Activated T-helper 2 cell treated with anti-CD3 and anti-CD28 coated beads, Interferon-gamma antibody, Interleukin-2, Interleukin-4, amounts not matched to agents 10 μg/mL and 5 μg/mL and 100 μg/mL, durations not matched to agents 14 hours and 24 hours and 36 hours (primary cell): ENCODE measurements at regions not wholly inside any gene's neighbourhood (a gene's known extent, or its start where the extent isn't known, plus 50 kb on each side); places are given as distances from the start of the nearest gene placed in this dataset.
A peak's percentile ranks its signal among the peaks of the same experiment; 100 is the strongest.

Experiments used
- DNase-seq: peaks from one replicate; pipeline ENCODE4 v3.0.0; 2021; ENCODE audit warnings: low spot score
- H3K27ac Mint-ChIP-seq: one replicate; pipeline ENCODE4 v1.8.0; 2021; ENCODE audit warnings: mixed read lengths
- H3K27me3 Mint-ChIP-seq: one replicate; pipeline ENCODE4 v1.8.0; 2021; ENCODE audit warnings: low read depth, mixed read lengths
- H3K36me3 Mint-ChIP-seq: one replicate; pipeline ENCODE4 v1.8.0; 2021; ENCODE audit warnings: low read depth, mixed read lengths
- H3K4me1 Mint-ChIP-seq: one replicate; pipeline ENCODE4 v1.8.0; 2021; ENCODE audit warnings: low read depth, mixed read lengths
- H3K4me3 Mint-ChIP-seq: one replicate; pipeline ENCODE4 v1.8.0; 2021; ENCODE audit warnings: low read depth, mild to moderate bottlenecking, moderate library complexity, mixed read lengths
- H3K9me3 Mint-ChIP-seq: one replicate; pipeline ENCODE4 v1.8.0; 2021; ENCODE audit warnings: mixed read lengths
- intact Hi-C: fragments of 100-400 bp; cut with micrococcal nuclease; formaldehyde crosslinking; loops from one replicate; pipeline ENCODE4 v1.15.1; 2023

DNA sequence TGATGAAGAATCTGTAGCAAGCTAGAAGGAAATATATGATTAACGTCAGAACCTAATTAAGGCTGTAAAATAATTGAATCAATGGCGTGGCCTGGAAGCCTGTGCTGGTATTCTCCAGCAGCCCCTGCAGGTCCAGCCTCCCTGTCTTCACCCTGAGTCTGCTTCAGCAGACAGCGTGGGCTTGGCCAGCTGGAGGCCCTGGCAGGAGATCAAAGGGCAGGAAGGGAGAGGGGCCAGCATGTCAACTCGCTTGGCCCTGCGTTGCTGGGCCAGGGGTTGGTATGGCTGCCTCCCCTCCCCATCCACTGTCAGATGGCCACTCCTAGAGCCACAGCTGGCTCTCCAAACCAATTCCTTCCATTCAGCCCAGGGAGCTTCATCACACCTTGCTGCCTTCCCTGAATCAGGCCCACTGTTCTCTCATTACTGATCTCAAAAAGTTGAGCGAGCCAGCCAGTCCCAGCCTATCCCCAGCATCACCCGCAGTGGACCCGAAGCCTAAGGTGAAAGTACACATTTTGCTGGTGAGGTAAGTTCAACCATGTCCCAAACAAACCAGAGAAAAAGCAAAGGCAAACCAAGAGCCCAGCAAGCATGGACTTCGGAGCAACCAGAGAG, 228.4 kb upstream of the AGAP1 start:
- H3K36me3 Mint-ChIP-seq, result no peaks in the 10 kb centered on the region
- no peak overlapping the region for H3K4me3 Mint-ChIP-seq
- intact Hi-C loops, result no loop called here

DNA sequence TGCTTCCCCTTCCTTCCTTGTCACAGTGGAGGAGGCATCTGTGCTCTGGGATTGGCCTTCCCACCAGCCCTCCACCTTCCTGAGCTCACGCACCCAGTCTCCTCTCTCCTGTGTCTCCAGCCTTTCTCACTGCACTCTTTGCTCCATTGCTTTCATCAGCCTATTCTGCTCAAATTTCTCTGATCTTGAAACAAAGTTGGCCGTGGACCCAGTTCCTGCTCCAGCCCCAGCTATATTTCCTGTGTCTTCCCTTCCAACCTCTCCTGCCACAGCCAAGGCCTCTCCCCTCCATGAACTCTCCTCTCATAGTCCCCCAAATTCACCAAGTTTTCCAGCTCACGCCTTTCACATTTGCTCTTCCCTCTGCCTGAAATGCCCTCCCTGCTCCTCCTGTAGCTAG, 226.6 kb upstream of the AGAP1 start:
- Mint-ChIP-seq H3K4me3 (no peak overlapping the region), H3K27me3 (peaks cover 66% of the 10 kb centered on the region), H3K9me3 (no peaks in the 10 kb centered on the region), H3K36me3 (no peaks in the 10 kb centered on the region), H3K4me1 (peaks cover 7% of the 10 kb centered on the region), H3K27ac (no peak overlapping the region)
- intact Hi-C loops, result no loop called here
- DNase-seq, result no peak

More for the DNA sequence above, 228.4 kb upstream of the AGAP1 start:
- peaks cover 67% of the 10 kb centered on the region for H3K27me3 Mint-ChIP-seq
- peaks cover 3% of the 10 kb centered on the region for H3K4me1 Mint-ChIP-seq
- no peak overlapping the region for H3K27ac Mint-ChIP-seq
- no peaks in the 10 kb centered on the region for H3K9me3 Mint-ChIP-seq
- DNase-seq, result no peak

DNA sequence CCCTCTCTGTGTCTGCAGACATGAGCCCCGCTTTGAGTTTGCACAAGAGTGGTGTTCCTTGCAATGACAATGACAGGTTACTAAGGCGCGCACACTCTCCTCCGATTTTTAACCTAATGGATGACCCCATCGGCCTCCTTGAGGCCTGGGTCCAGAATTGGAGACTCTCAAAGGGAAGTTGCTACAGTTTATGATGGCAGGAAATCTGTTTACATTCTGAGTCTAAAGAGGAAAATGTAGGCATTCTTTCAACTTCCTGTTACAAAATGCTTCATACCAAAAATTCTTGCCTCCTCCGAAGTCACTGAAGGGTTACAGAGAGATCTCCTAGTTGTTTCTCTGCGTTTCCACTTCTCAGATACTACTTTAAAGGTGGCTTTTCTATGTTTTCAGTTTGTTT, 225.3 kb upstream of the AGAP1 start:
- Mint-ChIP-seq H3K27me3 (peaks cover 58% of the 10 kb centered on the region), H3K4me1 (peaks cover 7% of the 10 kb centered on the region), H3K27ac (no peak overlapping the region), H3K4me3 (no peak overlapping the region), H3K9me3 (no peaks in the 10 kb centered on the region), H3K36me3 (no peaks in the 10 kb centered on the region)
- no peak for DNase-seq
- intact Hi-C loops, result no loop called here

DNA sequence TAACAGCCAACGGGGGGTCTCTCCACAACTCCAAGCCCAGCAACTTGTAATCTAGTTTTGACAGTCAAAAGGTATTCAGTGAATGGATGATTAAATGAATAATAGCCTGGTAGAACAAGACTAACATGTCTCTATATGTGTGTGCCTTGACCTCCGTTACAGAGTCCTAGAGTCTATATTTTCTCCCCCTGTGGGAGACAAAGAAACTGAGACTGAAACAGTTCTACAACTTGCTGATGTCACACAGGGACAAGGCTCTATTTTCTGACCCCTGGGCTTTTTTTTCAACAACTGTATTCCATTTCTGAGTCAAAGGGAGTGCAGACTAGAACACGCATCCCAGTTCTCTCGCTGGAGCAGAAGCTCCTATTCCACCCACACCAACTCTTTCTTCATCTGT, 223.6 kb upstream of the AGAP1 start:
- intact Hi-C loops, result loop anchor here (10.0 kb wide), 1 partner anchor 995 kb away; no protein-coding TSS in a partner anchor
- no peak overlapping the region for H3K27ac Mint-ChIP-seq
- no peak overlapping the region for H3K4me3 Mint-ChIP-seq
- peaks cover 59% of the 10 kb centered on the region for H3K27me3 Mint-ChIP-seq
- DNase-seq, result no peak
- peaks cover 9% of the 10 kb centered on the region for H3K9me3 Mint-ChIP-seq
- peaks cover 7% of the 10 kb centered on the region for H3K4me1 Mint-ChIP-seq
- no peaks in the 10 kb centered on the region for H3K36me3 Mint-ChIP-seq

DNA sequence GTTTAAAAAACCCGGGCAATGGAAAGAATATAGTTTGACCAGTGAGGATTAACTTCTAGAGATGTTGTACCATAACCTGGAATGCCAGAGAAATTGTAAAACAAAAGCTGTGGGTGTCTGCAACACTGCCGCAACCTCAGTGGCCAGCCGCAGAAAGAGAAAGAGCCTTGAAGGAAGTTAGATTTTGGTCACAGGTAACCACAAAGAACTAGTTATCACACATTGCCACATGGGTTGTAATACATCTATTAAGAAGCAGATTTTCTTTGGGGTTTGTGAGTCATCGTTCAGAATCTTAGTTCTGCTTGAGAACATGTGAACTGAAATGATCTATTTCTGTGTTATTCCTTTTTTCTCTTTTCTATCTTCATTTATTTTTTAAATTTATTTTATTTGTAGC, 222.9 kb upstream of the AGAP1 start:
- Mint-ChIP-seq H3K36me3 (no peaks in the 10 kb centered on the region), H3K27me3 (peaks cover 60% of the 10 kb centered on the region), H3K4me3 (no peak overlapping the region), H3K9me3 (peaks cover 9% of the 10 kb centered on the region), H3K4me1 (peaks cover 7% of the 10 kb centered on the region), H3K27ac (no peak overlapping the region)
- DNase-seq, result peak; percentile 46
- intact Hi-C loops, result loop anchor here (10.0 kb wide), 1 partner anchor 996 kb away; no protein-coding TSS in a partner anchor

DNA sequence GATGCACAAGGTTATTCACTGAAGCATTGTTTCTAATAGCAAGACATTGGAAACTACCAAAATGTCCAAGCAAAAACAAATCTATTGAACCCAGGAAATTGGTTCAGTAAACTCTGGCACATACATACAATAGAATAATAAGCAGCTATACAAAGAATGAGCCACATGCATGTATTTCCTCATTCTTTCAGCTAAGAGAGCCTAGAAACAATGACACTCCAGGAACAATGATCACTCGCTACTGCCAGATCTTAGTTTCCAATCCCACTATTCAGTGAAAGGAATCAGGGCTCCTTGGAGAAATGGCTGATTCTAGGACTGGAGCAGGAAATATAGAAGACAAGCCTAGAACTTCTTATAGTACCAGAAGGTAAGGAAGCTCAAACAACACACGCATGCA, 221.9 kb upstream of the AGAP1 start:
- Mint-ChIP-seq H3K9me3 (peaks cover 9% of the 10 kb centered on the region), H3K4me1 (peaks cover 7% of the 10 kb centered on the region), H3K4me3 (no peak overlapping the region)

DNA sequence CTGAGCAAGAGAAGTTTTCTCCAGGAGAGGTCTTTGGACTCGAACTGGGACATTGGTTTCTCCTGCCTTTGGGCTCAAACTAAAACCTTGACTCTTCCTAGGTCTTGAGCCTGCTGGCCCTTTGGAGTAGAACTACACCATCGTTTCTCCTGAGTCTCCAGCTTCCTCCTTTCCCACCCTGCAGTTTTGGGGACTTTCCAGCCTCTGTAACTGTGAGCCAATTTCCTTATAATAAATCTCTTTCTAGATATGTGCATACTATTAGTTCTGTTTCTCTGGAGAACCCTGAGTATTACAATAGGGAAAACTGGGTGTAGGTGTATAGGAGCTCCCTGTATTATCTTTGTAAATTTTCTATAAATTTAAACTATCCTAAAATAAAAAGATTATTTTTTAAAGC, 219.8 kb upstream of the AGAP1 start:
- H3K4me3 Mint-ChIP-seq, result no peak overlapping the region
- no peak for DNase-seq
- intact Hi-C loops, result loop anchor here (10.0 kb wide), 1 partner anchor 999 kb away; no protein-coding TSS in a partner anchor
- peaks cover 9% of the 10 kb centered on the region for H3K9me3 Mint-ChIP-seq
- peaks cover 7% of the 10 kb centered on the region for H3K4me1 Mint-ChIP-seq
- peaks cover 50% of the 10 kb centered on the region for H3K27me3 Mint-ChIP-seq
- H3K27ac Mint-ChIP-seq, result no peak overlapping the region
- no peaks in the 10 kb centered on the region for H3K36me3 Mint-ChIP-seq

More for the DNA sequence above, 221.9 kb upstream of the AGAP1 start:
- H3K27me3 Mint-ChIP-seq, result peaks cover 62% of the 10 kb centered on the region
- H3K36me3 Mint-ChIP-seq, result no peaks in the 10 kb centered on the region
- intact Hi-C loops, result loop anchor here (10.0 kb wide), 1 partner anchor 997 kb away; no protein-coding TSS in a partner anchor
- no peak for DNase-seq
- H3K27ac Mint-ChIP-seq, result no peak overlapping the region

DNA sequence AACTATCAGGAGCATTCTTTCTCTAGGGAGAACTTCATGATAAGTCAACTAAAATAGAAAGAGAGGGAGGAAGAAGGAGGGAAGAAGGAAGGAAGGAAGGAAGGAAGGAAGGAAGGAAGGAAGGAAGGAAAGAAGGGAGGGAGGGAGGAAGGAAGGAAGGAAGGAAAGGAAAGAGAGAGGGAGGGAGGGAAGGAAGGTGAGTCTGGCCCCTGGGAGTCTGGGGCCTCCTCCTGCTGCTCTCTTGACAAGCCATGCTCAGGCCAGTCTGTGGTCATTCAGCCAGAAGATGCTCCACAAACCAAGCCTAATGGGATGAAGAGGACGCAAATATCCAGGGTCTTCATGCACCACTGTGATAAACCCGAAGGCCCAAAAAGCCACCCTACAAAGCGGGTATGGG, 216.4 kb upstream of the AGAP1 start:
- H3K36me3 Mint-ChIP-seq, result no peaks in the 10 kb centered on the region
- peaks cover 9% of the 10 kb centered on the region for H3K9me3 Mint-ChIP-seq
- no peaks in the 10 kb centered on the region for H3K4me1 Mint-ChIP-seq
- no peak for DNase-seq
- no peak overlapping the region for H3K27ac Mint-ChIP-seq
- intact Hi-C loops, result loop anchor here (10.0 kb wide), 1 partner anchor 1003 kb away; no protein-coding TSS in a partner anchor
- no peak overlapping the region for H3K4me3 Mint-ChIP-seq
- peaks cover 42% of the 10 kb centered on the region for H3K27me3 Mint-ChIP-seq

DNA sequence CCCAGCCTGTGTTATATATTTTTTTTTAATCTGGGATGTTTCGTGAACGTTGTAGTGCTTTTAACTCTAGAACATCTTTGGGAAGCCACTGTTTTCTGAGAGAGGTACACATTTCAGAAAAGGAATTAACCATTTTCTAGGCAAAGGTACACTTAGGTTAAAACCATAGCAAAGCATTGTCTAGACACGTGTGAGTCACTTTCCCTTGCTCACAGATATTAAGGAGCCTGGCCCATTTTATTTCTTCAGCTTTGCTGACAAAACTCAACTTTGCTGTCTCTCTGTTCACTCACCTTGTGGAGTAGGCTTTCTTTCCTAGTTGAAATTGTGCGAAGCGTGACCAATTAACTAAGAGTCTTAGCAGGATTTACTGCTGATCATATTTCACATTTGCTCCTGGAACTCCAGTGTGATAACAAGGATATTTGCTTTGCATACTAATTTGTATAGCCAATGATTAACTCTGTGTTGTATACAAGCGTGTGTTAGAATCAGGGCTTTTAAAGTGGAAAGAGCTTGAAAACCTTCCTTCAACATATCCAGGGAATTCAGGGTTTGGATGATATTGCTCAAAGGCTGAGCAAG, 215.0 kb upstream of the AGAP1 start:
- peaks cover 9% of the 10 kb centered on the region for H3K9me3 Mint-ChIP-seq
- no peak overlapping the region for H3K27ac Mint-ChIP-seq
- peaks cover 44% of the 10 kb centered on the region for H3K27me3 Mint-ChIP-seq
- H3K4me1 Mint-ChIP-seq, result no peaks in the 10 kb centered on the region
- H3K4me3 Mint-ChIP-seq, result no peak overlapping the region
- H3K36me3 Mint-ChIP-seq, result no peaks in the 10 kb centered on the region
- intact Hi-C loops, result loop anchor here (10.0 kb wide), 1 partner anchor 1004 kb away; no protein-coding TSS in a partner anchor
- no peak for DNase-seq

DNA sequence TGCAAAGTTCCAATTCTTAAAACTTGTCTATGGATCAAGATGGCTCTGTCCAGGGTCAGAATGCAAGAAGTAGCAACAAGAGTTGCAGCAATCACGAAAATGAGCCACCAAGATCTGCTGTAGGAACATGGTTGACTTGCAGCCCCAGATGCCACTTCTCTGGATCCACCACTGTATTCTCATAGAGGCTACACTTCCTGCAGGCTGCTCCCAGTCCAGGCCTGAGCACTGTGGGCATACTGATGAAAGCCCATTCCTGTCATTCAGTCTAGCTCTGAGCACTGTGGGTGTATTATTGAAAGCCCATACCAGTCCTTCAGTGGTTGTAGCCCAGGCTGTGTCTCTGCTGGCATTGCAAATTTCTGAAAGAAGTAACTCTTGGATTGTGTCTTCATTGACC, 213.9 kb upstream of the AGAP1 start:
- H3K27ac Mint-ChIP-seq, result no peak overlapping the region
- H3K4me3 Mint-ChIP-seq, result no peak overlapping the region
- H3K27me3 Mint-ChIP-seq, result peaks cover 40% of the 10 kb centered on the region
- peaks cover 1% of the 10 kb centered on the region for H3K9me3 Mint-ChIP-seq
- no peaks in the 10 kb centered on the region for H3K36me3 Mint-ChIP-seq
- no peaks in the 10 kb centered on the region for H3K4me1 Mint-ChIP-seq
- intact Hi-C loops, result loop anchor here (10.0 kb wide), 1 partner anchor 1005 kb away; no protein-coding TSS in a partner anchor
- DNase-seq, result no peak

DNA sequence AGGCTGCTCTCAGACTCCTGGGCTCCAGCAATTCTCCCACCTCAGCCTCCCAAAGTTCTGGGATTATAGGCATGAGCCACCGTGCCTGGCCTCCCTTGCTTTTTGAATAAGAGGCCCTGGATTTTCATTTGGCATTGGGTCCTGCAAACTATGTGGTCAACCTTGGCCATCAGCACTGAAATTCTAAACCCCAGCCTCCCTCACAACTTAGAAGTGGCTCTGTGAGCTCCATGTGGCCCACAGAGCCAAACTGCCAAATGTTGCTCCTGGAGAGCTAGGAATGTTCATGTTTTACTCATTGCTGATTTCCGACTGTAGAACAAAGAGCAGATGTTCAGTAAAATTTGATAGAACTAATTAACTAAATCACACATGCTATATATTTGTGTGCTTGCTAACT, 210.6 kb upstream of the AGAP1 start:
- intact Hi-C loops, result no loop called here
- Mint-ChIP-seq H3K27me3 (peaks cover 22% of the 10 kb centered on the region), H3K4me1 (no peaks in the 10 kb centered on the region), H3K9me3 (no peaks in the 10 kb centered on the region), H3K27ac (no peak overlapping the region), H3K36me3 (no peaks in the 10 kb centered on the region), H3K4me3 (no peak overlapping the region)
- DNase-seq, result no peak

DNA sequence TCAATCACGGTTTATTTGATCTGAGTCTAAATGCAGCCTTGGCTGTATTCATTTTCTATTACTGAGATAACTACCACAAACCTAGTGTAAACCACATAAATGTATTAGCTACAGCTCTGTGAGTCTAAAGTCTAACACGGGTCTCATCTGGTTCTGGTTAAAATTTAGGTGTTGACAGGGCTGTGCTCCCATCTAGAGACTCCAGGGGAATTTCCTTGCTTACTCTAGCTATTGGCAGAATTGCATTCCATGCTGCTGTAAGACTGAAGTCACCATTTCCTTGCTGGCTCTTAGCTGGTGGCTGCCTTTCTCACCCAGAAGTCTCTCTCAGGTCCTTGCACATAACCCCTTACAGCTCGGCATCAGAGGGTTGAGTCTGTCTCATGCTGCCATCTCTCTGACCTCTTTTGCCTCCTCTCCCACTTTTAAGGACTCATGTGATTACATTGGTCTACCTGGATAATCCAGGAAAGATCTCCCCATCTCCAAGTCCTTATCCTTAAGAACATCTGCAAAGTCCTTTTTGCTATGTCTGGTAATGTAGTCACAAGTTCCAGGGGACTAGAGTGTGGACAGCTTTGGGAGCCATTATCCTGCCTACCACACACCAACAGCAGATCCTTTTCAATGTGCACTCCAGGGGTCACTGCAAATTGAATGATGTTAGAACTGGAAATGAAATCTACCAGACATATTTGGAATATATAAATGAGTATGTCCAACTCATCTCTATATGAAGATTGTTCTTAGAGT, 207.0 kb upstream of the AGAP1 start:
- peaks cover 8% of the 10 kb centered on the region for H3K27me3 Mint-ChIP-seq
- H3K9me3 Mint-ChIP-seq, result no peaks in the 10 kb centered on the region
- no peak overlapping the region for H3K4me3 Mint-ChIP-seq
- H3K4me1 Mint-ChIP-seq, result no peaks in the 10 kb centered on the region
- no peak for DNase-seq
- intact Hi-C loops, result no loop called here
- H3K36me3 Mint-ChIP-seq, result no peaks in the 10 kb centered on the region
- H3K27ac Mint-ChIP-seq, result no peak overlapping the region

DNA sequence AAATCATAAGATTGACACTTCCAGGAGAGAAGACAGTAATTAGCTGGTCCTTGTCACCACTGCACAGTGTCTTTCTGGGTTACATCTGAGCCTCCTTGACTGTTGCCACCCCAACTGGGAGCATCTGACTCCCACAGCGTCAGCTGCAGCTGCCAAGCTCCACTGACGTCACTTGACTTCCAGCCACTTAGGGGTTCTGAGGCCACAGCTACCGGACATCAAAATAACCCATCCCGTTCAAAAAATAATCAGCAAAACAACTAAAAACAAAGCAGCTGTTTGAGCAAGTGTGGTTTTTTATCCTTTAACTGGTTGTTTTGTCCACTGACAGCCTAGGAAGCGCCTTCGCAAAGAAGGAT, 206.5 kb upstream of the AGAP1 start:
- no peaks in the 10 kb centered on the region for H3K4me1 Mint-ChIP-seq
- no peak for DNase-seq
- no peak overlapping the region for H3K27ac Mint-ChIP-seq
- intact Hi-C loops, result no loop called here
- H3K4me3 Mint-ChIP-seq, result no peak overlapping the region
- H3K27me3 Mint-ChIP-seq, result peaks cover 5% of the 10 kb centered on the region
- no peaks in the 10 kb centered on the region for H3K36me3 Mint-ChIP-seq
- H3K9me3 Mint-ChIP-seq, result no peaks in the 10 kb centered on the region
